ENCODE measurements at regions not wholly inside any gene's neighbourhood (a gene's known extent, or its start where the extent isn't known, plus 50 kb on each side); places are given as distances from the start of the nearest gene placed in this dataset.

- Histone ChIP-seq H3K4me3 (ENCODE audit: control insufficient read depth in 1 of 7, extremely low read depth in 1 of 7, insufficient read depth in 4 of 7, low read depth in 2 of 7, low read length in 6 of 7) (no peak overlapping the region), H3K9me3 (ENCODE audit: control extremely low read depth in 1 of 5, control insufficient read depth in 4 of 5, insufficient read depth in 2 of 5, low read depth in 1 of 5, low read length in 4 of 5) (no peaks in the 10 kb centered on the region)
These were observed 165.7 kb upstream of the IRX1 start for GRCh38 chr5:3429962-3430361.

GRCh38 chr5:3428334-3428733 is 167.3 kb upstream of the IRX1 start:
- Histone ChIP-seq H3K4me1 (ENCODE audit: control extremely low read depth in 1 of 4, control insufficient read depth in 4 of 4, insufficient read depth in 4 of 4, low read length in 3 of 4) (no peaks in the 10 kb centered on the region), H3K36me3 (ENCODE audit: control insufficient read depth in 4 of 4, insufficient read depth in 4 of 4, low read length in 3 of 4) (no peaks in the 10 kb centered on the region), H3K27me3 (replicated peaks in 2 of 5; ENCODE audit: control insufficient read depth in 4 of 5, insufficient read depth in 5 of 5, low read length in 4 of 5) (peaks cover 0 to 3% (median 0%) of the 10 kb centered on the region in 5 experiments), H3K27ac (ENCODE audit: insufficient read depth in 1 of 2, low read depth in 1 of 2, low read length in 2 of 2, poor library complexity in 1 of 2, severe bottlenecking in 2 of 2) (no peak overlapping the region), H3K9me3 (ENCODE audit: control extremely low read depth in 1 of 5, control insufficient read depth in 4 of 5, insufficient read depth in 2 of 5, low read depth in 1 of 5, low read length in 4 of 5) (no peaks in the 10 kb centered on the region), H3K4me3 (ENCODE audit: control insufficient read depth in 1 of 7, extremely low read depth in 1 of 7, insufficient read depth in 4 of 7, low read depth in 2 of 7, low read length in 6 of 7) (no peak overlapping the region)
- ChIA-PET POLR2A (no interaction called here), CTCF (no interaction called here)
- no peak for DNase-seq
- 32% methylated on average over 15 of the region's 15 CpGs for WGBS (ENCODE audit: insufficient coverage)

More at GRCh38 chr5:3429962-3430361, 165.7 kb upstream of the IRX1 start:
- ChIA-PET POLR2A (no interaction called here), CTCF (no interaction called here)
- peaks cover 0 to 3% (median 0%) of the 10 kb centered on the region in 5 experiments for H3K27me3 ChIP-seq (replicated peaks in 2 of 5; ENCODE audit: control insufficient read depth in 4 of 5, insufficient read depth in 5 of 5, low read length in 4 of 5)
- WGBS (ENCODE audit: insufficient coverage): 74% methylated on average over 7 of the region's 7 CpGs
- no peak overlapping the region for H3K27ac ChIP-seq (ENCODE audit: insufficient read depth in 1 of 2, low read depth in 1 of 2, low read length in 2 of 2, poor library complexity in 1 of 2, severe bottlenecking in 2 of 2)
- H3K4me1 ChIP-seq (ENCODE audit: control extremely low read depth in 1 of 4, control insufficient read depth in 4 of 4, insufficient read depth in 4 of 4, low read length in 3 of 4): no peaks in the 10 kb centered on the region
- no peak for DNase-seq
- no peaks in the 10 kb centered on the region for H3K36me3 ChIP-seq (ENCODE audit: control insufficient read depth in 4 of 4, insufficient read depth in 4 of 4, low read length in 3 of 4)

- Histone ChIP-seq H3K27ac (ENCODE audit: insufficient read depth in 1 of 2, low read depth in 1 of 2, low read length in 2 of 2, poor library complexity in 1 of 2, severe bottlenecking in 2 of 2) (no peak overlapping the region), H3K36me3 (ENCODE audit: control insufficient read depth in 4 of 4, insufficient read depth in 4 of 4, low read length in 3 of 4) (no peaks in the 10 kb centered on the region), H3K4me1 (ENCODE audit: control extremely low read depth in 1 of 4, control insufficient read depth in 4 of 4, insufficient read depth in 4 of 4, low read length in 3 of 4) (no peaks in the 10 kb centered on the region), H3K27me3 (replicated peaks in 2 of 5; ENCODE audit: control insufficient read depth in 4 of 5, insufficient read depth in 5 of 5, low read length in 4 of 5) (peaks cover 0 to 3% (median 0%) of the 10 kb centered on the region in 5 experiments), H3K9me3 (ENCODE audit: control extremely low read depth in 1 of 5, control insufficient read depth in 4 of 5, insufficient read depth in 2 of 5, low read depth in 1 of 5, low read length in 4 of 5) (no peaks in the 10 kb centered on the region), H3K4me3 (ENCODE audit: control insufficient read depth in 1 of 7, extremely low read depth in 1 of 7, insufficient read depth in 4 of 7, low read depth in 2 of 7, low read length in 6 of 7) (no peak overlapping the region)
- CTCF ChIA-PET: no interaction called here
- POLR2A ChIA-PET: no interaction called here
- no CpG with 5 or more reads among the region's 2 CpGs for WGBS (ENCODE audit: insufficient coverage)
- DNase-seq: no peak
These were observed 170.7 kb upstream of the IRX1 start for GRCh38 chr5:3424946-3425345.

- Histone ChIP-seq H3K27ac (ENCODE audit: insufficient read depth in 1 of 2, low read depth in 1 of 2, low read length in 2 of 2, poor library complexity in 1 of 2, severe bottlenecking in 2 of 2) (no peak overlapping the region), H3K36me3 (ENCODE audit: control insufficient read depth in 4 of 4, insufficient read depth in 4 of 4, low read length in 3 of 4) (no peaks in the 10 kb centered on the region), H3K27me3 (replicated peaks in 2 of 5; ENCODE audit: control insufficient read depth in 4 of 5, insufficient read depth in 5 of 5, low read length in 4 of 5) (no peaks in the 10 kb centered on the region), H3K4me1 (ENCODE audit: control extremely low read depth in 1 of 4, control insufficient read depth in 4 of 4, insufficient read depth in 4 of 4, low read length in 3 of 4) (no peaks in the 10 kb centered on the region), H3K4me3 (ENCODE audit: control insufficient read depth in 1 of 7, extremely low read depth in 1 of 7, insufficient read depth in 4 of 7, low read depth in 2 of 7, low read length in 6 of 7) (no peak overlapping the region), H3K9me3 (ENCODE audit: control extremely low read depth in 1 of 5, control insufficient read depth in 4 of 5, insufficient read depth in 2 of 5, low read depth in 1 of 5, low read length in 4 of 5) (peaks cover 0 to 2% (median 0%) of the 10 kb centered on the region in 5 experiments)
- DNase-seq: no peak
- whole genome bisulfite sequencing (ENCODE audit: insufficient coverage): 73% methylated on average over 11 of the region's 17 CpGs
- ChIA-PET POLR2A (no interaction called here), CTCF (no interaction called here)
These were observed 178.2 kb upstream of the IRX1 start for GRCh38 chr5:3417376-3417943.

GRCh38 chr5:3414371-3414770 is 181.3 kb upstream of the IRX1 start:
- Histone ChIP-seq H3K36me3 (ENCODE audit: control insufficient read depth in 4 of 4, insufficient read depth in 4 of 4, low read length in 3 of 4) (no peaks in the 10 kb centered on the region), H3K27ac (ENCODE audit: insufficient read depth in 1 of 2, low read depth in 1 of 2, low read length in 2 of 2, poor library complexity in 1 of 2, severe bottlenecking in 2 of 2) (no peak overlapping the region), H3K27me3 (replicated peaks in 2 of 5; ENCODE audit: control insufficient read depth in 4 of 5, insufficient read depth in 5 of 5, low read length in 4 of 5) (no peaks in the 10 kb centered on the region), H3K4me3 (ENCODE audit: control insufficient read depth in 1 of 7, extremely low read depth in 1 of 7, insufficient read depth in 4 of 7, low read depth in 2 of 7, low read length in 6 of 7) (no peak overlapping the region), H3K9me3 (ENCODE audit: control extremely low read depth in 1 of 5, control insufficient read depth in 4 of 5, insufficient read depth in 2 of 5, low read depth in 1 of 5, low read length in 4 of 5) (peaks cover 0 to 4% (median 0%) of the 10 kb centered on the region in 5 experiments), H3K4me1 (ENCODE audit: control extremely low read depth in 1 of 4, control insufficient read depth in 4 of 4, insufficient read depth in 4 of 4, low read length in 3 of 4) (no peaks in the 10 kb centered on the region)
- DNase-seq: no peak
- ChIA-PET POLR2A (no interaction called here), CTCF (no interaction called here)
- WGBS (ENCODE audit: insufficient coverage): 79% methylated on average over 7 of the region's 7 CpGs

GRCh38 chr5:3412146-3412545 is 183.5 kb upstream of the IRX1 start:
- no peak for DNase-seq
- Histone ChIP-seq H3K9me3 (ENCODE audit: control extremely low read depth in 1 of 5, control insufficient read depth in 4 of 5, insufficient read depth in 2 of 5, low read depth in 1 of 5, low read length in 4 of 5) (peaks cover 0 to 5% (median 0%) of the 10 kb centered on the region in 5 experiments), H3K36me3 (ENCODE audit: control insufficient read depth in 4 of 4, insufficient read depth in 4 of 4, low read length in 3 of 4) (no peaks in the 10 kb centered on the region), H3K27me3 (replicated peaks in 2 of 5; ENCODE audit: control insufficient read depth in 4 of 5, insufficient read depth in 5 of 5, low read length in 4 of 5) (no peaks in the 10 kb centered on the region), H3K4me1 (ENCODE audit: control extremely low read depth in 1 of 4, control insufficient read depth in 4 of 4, insufficient read depth in 4 of 4, low read length in 3 of 4) (no peaks in the 10 kb centered on the region), H3K4me3 (ENCODE audit: control insufficient read depth in 1 of 7, extremely low read depth in 1 of 7, insufficient read depth in 4 of 7, low read depth in 2 of 7, low read length in 6 of 7) (no peak overlapping the region), H3K27ac (ENCODE audit: insufficient read depth in 1 of 2, low read depth in 1 of 2, low read length in 2 of 2, poor library complexity in 1 of 2, severe bottlenecking in 2 of 2) (no peak overlapping the region)
- 100% methylated on average over 1 of the region's 1 CpG for WGBS (ENCODE audit: insufficient coverage)
- POLR2A ChIA-PET: no interaction called here
- CTCF ChIA-PET: no interaction called here

- CTCF ChIA-PET: no interaction called here
- no peaks in the 10 kb centered on the region for H3K4me1 ChIP-seq (ENCODE audit: control extremely low read depth in 1 of 4, control insufficient read depth in 4 of 4, insufficient read depth in 4 of 4, low read length in 3 of 4)
- no peak overlapping the region for H3K4me3 ChIP-seq (ENCODE audit: control insufficient read depth in 1 of 7, extremely low read depth in 1 of 7, insufficient read depth in 4 of 7, low read depth in 2 of 7, low read length in 6 of 7)
- POLR2A ChIA-PET: no interaction called here
- no peaks in the 10 kb centered on the region for H3K27me3 ChIP-seq (replicated peaks in 2 of 5; ENCODE audit: control insufficient read depth in 4 of 5, insufficient read depth in 5 of 5, low read length in 4 of 5)
- peaks cover 0 to 5% (median 0%) of the 10 kb centered on the region in 5 experiments for H3K9me3 ChIP-seq (ENCODE audit: control extremely low read depth in 1 of 5, control insufficient read depth in 4 of 5, insufficient read depth in 2 of 5, low read depth in 1 of 5, low read length in 4 of 5)
- no peaks in the 10 kb centered on the region for H3K36me3 ChIP-seq (ENCODE audit: control insufficient read depth in 4 of 4, insufficient read depth in 4 of 4, low read length in 3 of 4)
- no peak overlapping the region for H3K27ac ChIP-seq (ENCODE audit: insufficient read depth in 1 of 2, low read depth in 1 of 2, low read length in 2 of 2, poor library complexity in 1 of 2, severe bottlenecking in 2 of 2)
- DNase-seq: no peak
- WGBS (ENCODE audit: insufficient coverage): 60% methylated on average over 1 of the region's 2 CpGs
These were observed 184.3 kb upstream of the IRX1 start for GRCh38 chr5:3411363-3411762.
